GM12874 (cell line): ENCODE measurements at regions not wholly inside any gene's neighbourhood (a gene's known extent, or its start where the extent isn't known, plus 50 kb on each side); places are given as distances from the start of the nearest gene placed in this dataset.

Experiments
- CTCF ChIP-seq: IDR thresholded peaks from 2 replicates; pipeline ENCODE4 v1.5.1; 2011; ENCODE audit warnings: low read depth, mild to moderate bottlenecking, control low read depth, low read length, moderate library complexity; ENCODE audit not compliant: insufficient read depth

- no peak for TF ChIP-seq CTCF
Observed at GRCh38 chr14:71381814-71382213, 474.6 kb downstream of the PCNX1 start.

- TF ChIP-seq CTCF, result no peak
Observed at GRCh38 chr14:71382315-71382714, 475.1 kb downstream of the PCNX1 start.

GRCh38 chr14:71383510-71383909, 476.3 kb downstream of the PCNX1 start:
- no peak for TF ChIP-seq CTCF

GRCh38 chr14:71384007-71384845, 477.0 kb downstream of the PCNX1 start:
- TF ChIP-seq CTCF, result no peak

- TF ChIP-seq CTCF, result no peak
Observed at GRCh38 chr14:71387753-71388152, 480.5 kb downstream of the PCNX1 start.

GRCh38 chr14:71388336-71388735, 481.1 kb downstream of the PCNX1 start:
- no peak for TF ChIP-seq CTCF

- TF ChIP-seq CTCF, result no peak
Observed at GRCh38 chr14:71388862-71389261, 481.6 kb downstream of the PCNX1 start.
